ENCODE measurements at regions not wholly inside any gene's neighbourhood (a gene's known extent, or its start where the extent isn't known, plus 50 kb on each side); places are given as distances from the start of the nearest gene placed in this dataset.
"Not testable (repeated sequence)": the region's sequence is repeated elsewhere in the genome, so short reads cannot be mapped to it uniquely, and the experiment has no call there.

GRCh38 chr19:23537136-23537535, 141.9 kb upstream of the ZNF91 start:
- TF ChIP-seq CTCF, POLR2A (IDR thresholded peaks at IDR 0.05): not testable (repeated sequence)
